MM.1S (cell line): ENCODE measurements at regions not wholly inside any gene's neighbourhood (a gene's known extent, or its start where the extent isn't known, plus 50 kb on each side); places are given as distances from the start of the nearest gene placed in this dataset.

Source experiments
- EZH2 ChIP-seq: fragments of 300-600 bp; sonication (generic); optimal IDR thresholded peaks from 2 replicates; pipeline ENCODE3; 2017; ENCODE audit warnings: low read depth, mild to moderate bottlenecking, antibody characterized with exemption, low read length, mixed read lengths
- EZH2phosphoT487 ChIP-seq: fragments of 300-600 bp; sonication (generic); IDR thresholded peaks from 2 replicates; pipeline ENCODE4 v1.6.1; 2018; ENCODE audit warnings: antibody characterized with exemption, low read length
- TF ChIP-seq, protein P1 (sequence below): fragments of 300-600 bp; sonication (generic); IDR thresholded peaks from 2 replicates; pipeline ENCODE4 v1.5.1; 2016; ENCODE audit warnings: antibody characterized with exemption, low read length, mixed read lengths

DNA sequence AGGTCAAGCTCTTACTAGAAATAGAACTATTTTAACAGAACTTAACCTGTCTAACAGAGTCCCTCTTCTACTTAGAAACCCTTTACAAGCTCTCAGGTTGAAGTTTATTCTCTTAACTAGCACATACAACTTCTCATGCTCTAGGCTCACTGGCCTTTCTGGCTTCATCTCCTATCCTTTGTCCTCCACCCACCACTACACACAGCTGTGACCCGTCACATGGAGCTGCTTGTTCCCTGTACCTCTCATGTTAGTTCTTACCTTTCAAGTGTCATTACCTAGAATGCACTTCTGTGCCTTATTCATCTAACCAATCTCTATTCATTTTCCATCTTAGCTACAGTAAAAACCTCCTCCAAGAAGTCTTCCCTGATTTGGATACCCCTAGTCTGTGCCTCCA is 89.4 kb upstream of the APC start:
- TF ChIP-seq, protein P1, sequence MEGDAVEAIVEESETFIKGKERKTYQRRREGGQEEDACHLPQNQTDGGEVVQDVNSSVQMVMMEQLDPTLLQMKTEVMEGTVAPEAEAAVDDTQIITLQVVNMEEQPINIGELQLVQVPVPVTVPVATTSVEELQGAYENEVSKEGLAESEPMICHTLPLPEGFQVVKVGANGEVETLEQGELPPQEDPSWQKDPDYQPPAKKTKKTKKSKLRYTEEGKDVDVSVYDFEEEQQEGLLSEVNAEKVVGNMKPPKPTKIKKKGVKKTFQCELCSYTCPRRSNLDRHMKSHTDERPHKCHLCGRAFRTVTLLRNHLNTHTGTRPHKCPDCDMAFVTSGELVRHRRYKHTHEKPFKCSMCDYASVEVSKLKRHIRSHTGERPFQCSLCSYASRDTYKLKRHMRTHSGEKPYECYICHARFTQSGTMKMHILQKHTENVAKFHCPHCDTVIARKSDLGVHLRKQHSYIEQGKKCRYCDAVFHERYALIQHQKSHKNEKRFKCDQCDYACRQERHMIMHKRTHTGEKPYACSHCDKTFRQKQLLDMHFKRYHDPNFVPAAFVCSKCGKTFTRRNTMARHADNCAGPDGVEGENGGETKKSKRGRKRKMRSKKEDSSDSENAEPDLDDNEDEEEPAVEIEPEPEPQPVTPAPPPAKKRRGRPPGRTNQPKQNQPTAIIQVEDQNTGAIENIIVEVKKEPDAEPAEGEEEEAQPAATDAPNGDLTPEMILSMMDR = no peak
- TF ChIP-seq EZH2 = no peak
- TF ChIP-seq EZH2phosphoT487 = no peak
